ENCODE measurements at regions not wholly inside any gene's neighbourhood (a gene's known extent, or its start where the extent isn't known, plus 50 kb on each side); places are given as distances from the start of the nearest gene placed in this dataset.
"Not testable (repeated sequence)": the region's sequence is repeated elsewhere in the genome, so short reads cannot be mapped to it uniquely, and the experiment has no call there.

GRCh38 chr20:53833333-53834061 is 236.9 kb downstream of the BCAS1 start:
- DNase-seq: no peak

- DNase-seq: no peak
These were observed 237.9 kb downstream of the BCAS1 start for GRCh38 chr20:53832499-53832898.

GRCh38 chr20:53831812-53832211 is 238.2 kb upstream of the ZNF217 start:
- DNase-seq: no peak

- DNase-seq: no peak
These were observed 237.6 kb upstream of the ZNF217 start for GRCh38 chr20:53831228-53831627.

GRCh38 chr20:53829724-53830521 is 236.3 kb upstream of the ZNF217 start:
- DNase-seq: no peak

- DNase-seq: no peak
These were observed 235.7 kb upstream of the ZNF217 start for GRCh38 chr20:53829255-53829723.

- DNase-seq: no peak
These were observed 235.1 kb upstream of the ZNF217 start for GRCh38 chr20:53828682-53829254.

GRCh38 chr20:53828088-53828681 is 234.5 kb upstream of the ZNF217 start:
- DNase-seq: no peak

- DNase-seq: no peak
These were observed 233.9 kb upstream of the ZNF217 start for GRCh38 chr20:53827292-53828087.

- no peak for DNase-seq
These were observed 233.1 kb upstream of the ZNF217 start for GRCh38 chr20:53826597-53827291.

GRCh38 chr20:53826090-53826489 is 232.5 kb upstream of the ZNF217 start:
- no peak for DNase-seq

- no peak for DNase-seq
These were observed 231.6 kb upstream of the ZNF217 start for GRCh38 chr20:53825282-53825681.

GRCh38 chr20:53824779-53825178 is 231.1 kb upstream of the ZNF217 start:
- no peak for DNase-seq

GRCh38 chr20:53823121-53823764 is 229.6 kb upstream of the ZNF217 start:
- DNase-seq: no peak

GRCh38 chr20:53822534-53822933 is 228.9 kb upstream of the ZNF217 start:
- DNase-seq: no peak

- no peak for DNase-seq
These were observed 226.4 kb upstream of the ZNF217 start for GRCh38 chr20:53819973-53820451.

- DNase-seq: no peak
These were observed 225.0 kb upstream of the ZNF217 start for GRCh38 chr20:53818457-53819177.

- DNase-seq: not testable (repeated sequence)
These were observed 223.9 kb upstream of the ZNF217 start for GRCh38 chr20:53817513-53817912.

GRCh38 chr20:53816872-53817398 is 223.3 kb upstream of the ZNF217 start:
- no peak for DNase-seq

- no peak for DNase-seq
These were observed 221.9 kb upstream of the ZNF217 start for GRCh38 chr20:53815509-53815908.
